KMS-11 (cell line): ENCODE measurements at regions not wholly inside any gene's neighbourhood (a gene's known extent, or its start where the extent isn't known, plus 50 kb on each side); places are given as distances from the start of the nearest gene placed in this dataset.

Experiments
- H2AFZ ChIP-seq: fragments of 200-600 bp; sonication (generic); 2 replicates; pipeline ENCODE4 v1.6.1; 2016; ENCODE audit warnings: antibody characterized with exemption, mixed run types, low read depth
- H3K27ac ChIP-seq: fragments of 200-600 bp; sonication (generic); 2 replicates; pipeline ENCODE4 v1.6.1; 2016; ENCODE audit warnings: mild to moderate bottlenecking, mixed run types
- H3K27me3 ChIP-seq: fragments of 200-600 bp; sonication (generic); 2 replicates; pipeline ENCODE4 v1.6.1; 2017; ENCODE audit warnings: mild to moderate bottlenecking, low read depth, mixed run types, moderate library complexity; ENCODE audit not compliant: insufficient read depth
- H3K36me3 ChIP-seq: fragments of 200-600 bp; sonication (generic); 2 replicates; pipeline ENCODE4 v1.6.1; 2017; ENCODE audit warnings: mild to moderate bottlenecking, mixed run types; ENCODE audit not compliant: insufficient read depth
- H3K4me1 ChIP-seq: fragments of 200-600 bp; sonication (generic); 2 replicates; pipeline ENCODE4 v1.6.1; 2016; ENCODE audit warnings: mild to moderate bottlenecking, low read depth, mixed run types; ENCODE audit not compliant: poor library complexity, severe bottlenecking
- H3K4me2 ChIP-seq: fragments of 200-600 bp; sonication (generic); 2 replicates; pipeline ENCODE4 v1.7.0; 2016; ENCODE audit warnings: mild to moderate bottlenecking, mixed run types
- H3K4me3 ChIP-seq: fragments of 200-600 bp; sonication (generic); IDR thresholded peaks from 2 replicates; pipeline ENCODE4 v1.6.1; 2017; ENCODE audit warnings: low read depth, low read length, mixed read lengths; ENCODE audit not compliant: insufficient read depth
- H3K79me2 ChIP-seq: fragments of 200-600 bp; sonication (generic); 2 replicates; pipeline ENCODE4 v1.6.1; 2016; ENCODE audit warnings: low read depth, mixed run types; ENCODE audit not compliant: insufficient read depth
- H3K9ac ChIP-seq: fragments of 200-600 bp; sonication (generic); 2 replicates; pipeline ENCODE4 v1.6.1; 2016; ENCODE audit warnings: mild to moderate bottlenecking, mixed run types
- H4K20me1 ChIP-seq: fragments of 200-600 bp; sonication (generic); 2 replicates; pipeline ENCODE4 v1.6.1; 2016; ENCODE audit warnings: mild to moderate bottlenecking, mixed run types; ENCODE audit not compliant: insufficient read depth
- TF ChIP-seq, protein P1 (sequence below): fragments of 200-600 bp; sonication (generic); conservative IDR thresholded peaks from 2 replicates; pipeline ENCODE4 v1.6.1; 2017; ENCODE audit warnings: low read depth, mild to moderate bottlenecking, antibody characterized with exemption, low read length, moderate library complexity, mixed read lengths

GRCh38 chr12:24718617-24719016 is 230.3 kb downstream of the BCAT1 start:
- no peaks in the 10 kb centered on the region for H3K27me3 ChIP-seq
- H3K36me3 ChIP-seq = no peaks in the 10 kb centered on the region
- H3K4me3 ChIP-seq = no peak overlapping the region
- H3K79me2 ChIP-seq = no peaks in the 10 kb centered on the region
- H3K27ac ChIP-seq = no peak overlapping the region
- H4K20me1 ChIP-seq = no peaks in the 10 kb centered on the region
- no peak overlapping the region for H3K4me2 ChIP-seq
- H2AFZ ChIP-seq = no peak overlapping the region
- H3K9ac ChIP-seq = no peak overlapping the region
- no peaks in the 10 kb centered on the region for H3K4me1 ChIP-seq
- TF ChIP-seq, protein P1, sequence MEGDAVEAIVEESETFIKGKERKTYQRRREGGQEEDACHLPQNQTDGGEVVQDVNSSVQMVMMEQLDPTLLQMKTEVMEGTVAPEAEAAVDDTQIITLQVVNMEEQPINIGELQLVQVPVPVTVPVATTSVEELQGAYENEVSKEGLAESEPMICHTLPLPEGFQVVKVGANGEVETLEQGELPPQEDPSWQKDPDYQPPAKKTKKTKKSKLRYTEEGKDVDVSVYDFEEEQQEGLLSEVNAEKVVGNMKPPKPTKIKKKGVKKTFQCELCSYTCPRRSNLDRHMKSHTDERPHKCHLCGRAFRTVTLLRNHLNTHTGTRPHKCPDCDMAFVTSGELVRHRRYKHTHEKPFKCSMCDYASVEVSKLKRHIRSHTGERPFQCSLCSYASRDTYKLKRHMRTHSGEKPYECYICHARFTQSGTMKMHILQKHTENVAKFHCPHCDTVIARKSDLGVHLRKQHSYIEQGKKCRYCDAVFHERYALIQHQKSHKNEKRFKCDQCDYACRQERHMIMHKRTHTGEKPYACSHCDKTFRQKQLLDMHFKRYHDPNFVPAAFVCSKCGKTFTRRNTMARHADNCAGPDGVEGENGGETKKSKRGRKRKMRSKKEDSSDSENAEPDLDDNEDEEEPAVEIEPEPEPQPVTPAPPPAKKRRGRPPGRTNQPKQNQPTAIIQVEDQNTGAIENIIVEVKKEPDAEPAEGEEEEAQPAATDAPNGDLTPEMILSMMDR = no peak

- H3K4me3 ChIP-seq = no peak overlapping the region
- no peak overlapping the region for H3K4me2 ChIP-seq
- H3K4me1 ChIP-seq = no peaks in the 10 kb centered on the region
- TF ChIP-seq, protein P1 = no peak
- H3K36me3 ChIP-seq = no peaks in the 10 kb centered on the region
- no peaks in the 10 kb centered on the region for H3K27me3 ChIP-seq
- H2AFZ ChIP-seq = no peak overlapping the region
- H3K9ac ChIP-seq = no peak overlapping the region
- no peaks in the 10 kb centered on the region for H3K79me2 ChIP-seq
- no peaks in the 10 kb centered on the region for H4K20me1 ChIP-seq
- H3K27ac ChIP-seq = no peak overlapping the region
Observed at GRCh38 chr12:24714237-24714636, 234.7 kb downstream of the BCAT1 start.

- H3K79me2 ChIP-seq = no peaks in the 10 kb centered on the region
- H3K4me3 ChIP-seq = no peak overlapping the region
- H3K27ac ChIP-seq = no peak overlapping the region
- TF ChIP-seq, protein P1 = no peak
- no peak overlapping the region for H3K4me2 ChIP-seq
- no peak overlapping the region for H3K9ac ChIP-seq
- H3K4me1 ChIP-seq = peaks cover 3% of the 10 kb centered on the region
- no peaks in the 10 kb centered on the region for H4K20me1 ChIP-seq
- H2AFZ ChIP-seq = no peak overlapping the region
- no peaks in the 10 kb centered on the region for H3K36me3 ChIP-seq
- H3K27me3 ChIP-seq = no peaks in the 10 kb centered on the region
Observed at GRCh38 chr12:24711056-24712008, 237.6 kb downstream of the BCAT1 start.

- H4K20me1 ChIP-seq = no peaks in the 10 kb centered on the region
- no peak overlapping the region for H2AFZ ChIP-seq
- peaks cover 22% of the 10 kb centered on the region for H3K4me1 ChIP-seq
- H3K36me3 ChIP-seq = no peaks in the 10 kb centered on the region
- H3K4me3 ChIP-seq = no peak overlapping the region
- no peaks in the 10 kb centered on the region for H3K79me2 ChIP-seq
- H3K9ac ChIP-seq = no peak overlapping the region
- no peak overlapping the region for H3K4me2 ChIP-seq
- H3K27ac ChIP-seq = no peak overlapping the region
- H3K27me3 ChIP-seq = no peaks in the 10 kb centered on the region
- TF ChIP-seq, protein P1 = no peak
Observed at GRCh38 chr12:24709216-24709615, 239.7 kb downstream of the BCAT1 start.
